Activated naive CD4-positive, alpha-beta T cell treated with anti-CD3 and anti-CD28 coated beads, Interleukin-2, amount 50 U/mL, for 72 hours (primary cell): ENCODE measurements at regions not wholly inside any gene's neighbourhood (a gene's known extent, or its start where the extent isn't known, plus 50 kb on each side); places are given as distances from the start of the nearest gene placed in this dataset.

Experiments used
- ATAC-seq, 2 donors: fragments of 150-1000 bp; cut with Tn5 transposase; 2 replicates each; pipeline ENCODE4 v1.10.0; 2021; ENCODE audit warnings: mild to moderate bottlenecking in 2 of 2, moderate library complexity in 2 of 2
- DNase-seq, 2 donors: peaks; one replicate each; pipeline ENCODE4 v3.0.0; 2021 to 2022; ENCODE audit warnings: low spot score in 2 of 2
- H3K27ac Mint-ChIP-seq, 2 donors: one replicate each; pipeline ENCODE4 v1.8.0; 2022; ENCODE audit warnings: mild to moderate bottlenecking in 2 of 2, mixed read lengths in 2 of 2
- H3K36me3 Mint-ChIP-seq, 2 donors: one replicate each; pipeline ENCODE4 v1.8.0; 2022; ENCODE audit warnings: mixed read lengths in 2 of 2
- H3K9me3 Mint-ChIP-seq, 2 donors: one replicate each; pipeline ENCODE4 v1.8.0; 2022; ENCODE audit warnings: mixed read lengths in 2 of 2

DNA sequence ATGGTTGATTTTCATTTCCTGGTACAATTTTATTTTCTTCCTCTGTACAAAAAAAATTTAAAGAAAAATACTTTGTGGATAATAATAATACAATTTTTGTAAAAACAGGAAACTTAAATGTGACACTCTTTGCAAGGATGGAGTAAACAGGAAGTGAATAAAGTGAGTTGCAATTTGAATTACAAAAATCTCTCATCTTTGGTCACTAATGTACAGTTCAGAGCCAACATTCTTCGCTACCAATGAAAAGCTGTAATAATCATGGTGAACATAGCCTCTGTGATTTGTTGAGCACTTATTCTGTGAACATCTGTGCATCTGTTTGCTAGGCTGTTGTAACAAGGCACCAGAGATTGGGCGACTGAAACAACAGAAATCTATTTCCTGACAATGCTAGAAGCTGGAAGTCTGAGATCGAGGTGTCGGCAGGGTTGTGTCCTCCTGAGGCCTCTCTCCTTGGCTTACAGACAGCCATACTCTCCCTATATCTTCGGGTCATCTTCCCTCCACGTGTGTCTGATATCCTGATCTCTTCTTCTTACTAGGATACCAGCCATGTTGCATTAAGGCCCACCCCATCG, 295.3 kb upstream of the KLF6 start:
- no peaks in the 10 kb centered on the region for H3K9me3 Mint-ChIP-seq
- DNase-seq (no peak), ATAC-seq (no peak)
- peaks cover 0 to 12% of the 10 kb centered on the region in 2 donors for H3K36me3 Mint-ChIP-seq
- H3K27ac Mint-ChIP-seq: no peak overlapping the region

DNA sequence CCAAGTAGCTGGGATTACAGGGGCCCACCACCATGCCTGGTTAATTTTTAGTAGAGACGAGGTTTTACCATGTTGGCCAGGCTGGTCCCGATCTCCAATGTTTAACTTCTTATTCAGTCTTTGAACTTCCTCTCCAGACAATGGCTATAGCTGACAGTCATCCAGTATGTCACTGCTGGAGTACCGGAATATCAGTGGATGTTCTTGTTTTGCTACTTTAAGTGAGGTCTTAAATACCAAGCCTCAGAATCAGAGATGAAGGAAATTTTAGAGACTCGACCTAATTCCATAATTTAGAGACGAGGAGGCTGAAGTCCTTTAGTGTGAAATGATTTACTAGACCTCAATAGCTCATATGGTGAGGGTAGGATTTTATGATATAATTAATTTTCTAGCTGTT, 294.8 kb upstream of the KLF6 start:
- ATAC-seq (no peak), DNase-seq (no peak)
- Mint-ChIP-seq H3K27ac (no peak overlapping the region), H3K9me3 (no peaks in the 10 kb centered on the region), H3K36me3 (peaks cover under 1 to 12% of the 10 kb centered on the region in 2 donors)

DNA sequence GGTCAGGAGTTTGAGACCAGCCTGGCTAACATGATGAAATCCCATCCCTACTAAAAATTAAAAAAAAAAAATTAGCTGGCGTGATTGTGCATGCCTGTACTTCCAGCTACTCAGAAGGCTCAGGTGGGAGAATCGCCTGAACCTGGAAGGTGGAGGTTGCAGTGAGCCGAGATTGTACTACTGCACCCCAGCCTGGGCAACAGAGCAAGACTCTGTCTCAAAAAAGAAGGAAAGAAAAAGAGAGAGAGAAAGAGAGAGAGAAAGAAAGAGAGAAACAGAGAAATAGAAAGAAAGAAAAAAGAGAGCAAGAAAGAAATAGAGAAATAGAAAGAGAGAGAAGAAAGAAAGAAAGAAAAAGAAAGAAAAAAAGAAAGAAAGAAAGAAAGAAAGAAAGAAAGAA, 292.8 kb upstream of the KLF6 start:
- Mint-ChIP-seq H3K27ac (peak overlapping the region; percentile 4 to 90), H3K36me3 (peaks cover 5 to 17% of the 10 kb centered on the region in 2 donors)

DNA sequence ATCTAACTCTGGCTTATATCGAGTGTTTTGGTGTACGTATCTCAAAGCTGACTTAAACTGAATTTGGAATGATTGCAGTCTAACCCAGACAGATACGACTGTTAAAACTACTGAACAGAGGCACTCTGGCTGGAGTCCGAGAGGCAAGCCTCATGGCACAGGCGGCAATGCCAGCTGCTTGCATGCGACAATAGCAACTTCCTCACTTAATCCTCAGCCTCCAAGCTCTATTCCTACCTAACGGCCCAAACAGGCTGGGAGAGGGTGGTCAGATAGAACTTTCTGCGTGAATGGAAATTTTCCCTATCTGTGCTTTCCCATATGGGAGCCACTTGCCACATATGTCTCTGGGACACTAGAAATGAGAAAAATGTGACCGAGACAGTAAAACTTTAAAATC, 292.0 kb upstream of the KLF6 start:
- H3K36me3 Mint-ChIP-seq: peaks cover 5 to 17% of the 10 kb centered on the region in 2 donors
- peak overlapping the region in 1 of 2 donors; percentile 4 for H3K27ac Mint-ChIP-seq
- H3K9me3 Mint-ChIP-seq: no peaks in the 10 kb centered on the region
- DNase-seq: no peak
- ATAC-seq: no peak

More for the DNA sequence above, 292.8 kb upstream of the KLF6 start:
- H3K9me3 Mint-ChIP-seq: no peaks in the 10 kb centered on the region
- ATAC-seq: no peak
- DNase-seq: no peak

DNA sequence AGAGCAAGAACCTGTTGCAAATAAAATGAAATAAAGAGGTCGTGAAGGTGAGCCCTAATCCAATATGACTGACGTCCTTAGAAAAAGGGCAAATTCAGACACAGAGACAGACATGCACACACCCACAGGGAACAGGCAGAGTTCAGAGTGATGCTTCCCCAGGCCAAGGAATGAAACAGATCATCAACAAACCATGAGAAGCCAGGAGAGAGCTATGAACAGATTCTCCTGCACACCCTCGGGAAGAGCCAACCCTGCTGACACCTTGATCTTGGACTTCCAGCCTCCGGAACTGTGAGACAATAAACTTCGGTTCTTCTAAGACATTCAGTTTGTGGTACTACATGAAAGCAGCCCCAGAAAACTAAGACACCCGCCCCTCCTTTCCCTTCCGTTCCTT, 290.4 kb upstream of the KLF6 start:
- ATAC-seq (no peak), DNase-seq (no peak)
- Mint-ChIP-seq H3K27ac (no peak overlapping the region), H3K36me3 (peaks cover 5 to 12% of the 10 kb centered on the region in 2 donors), H3K9me3 (no peaks in the 10 kb centered on the region)

DNA sequence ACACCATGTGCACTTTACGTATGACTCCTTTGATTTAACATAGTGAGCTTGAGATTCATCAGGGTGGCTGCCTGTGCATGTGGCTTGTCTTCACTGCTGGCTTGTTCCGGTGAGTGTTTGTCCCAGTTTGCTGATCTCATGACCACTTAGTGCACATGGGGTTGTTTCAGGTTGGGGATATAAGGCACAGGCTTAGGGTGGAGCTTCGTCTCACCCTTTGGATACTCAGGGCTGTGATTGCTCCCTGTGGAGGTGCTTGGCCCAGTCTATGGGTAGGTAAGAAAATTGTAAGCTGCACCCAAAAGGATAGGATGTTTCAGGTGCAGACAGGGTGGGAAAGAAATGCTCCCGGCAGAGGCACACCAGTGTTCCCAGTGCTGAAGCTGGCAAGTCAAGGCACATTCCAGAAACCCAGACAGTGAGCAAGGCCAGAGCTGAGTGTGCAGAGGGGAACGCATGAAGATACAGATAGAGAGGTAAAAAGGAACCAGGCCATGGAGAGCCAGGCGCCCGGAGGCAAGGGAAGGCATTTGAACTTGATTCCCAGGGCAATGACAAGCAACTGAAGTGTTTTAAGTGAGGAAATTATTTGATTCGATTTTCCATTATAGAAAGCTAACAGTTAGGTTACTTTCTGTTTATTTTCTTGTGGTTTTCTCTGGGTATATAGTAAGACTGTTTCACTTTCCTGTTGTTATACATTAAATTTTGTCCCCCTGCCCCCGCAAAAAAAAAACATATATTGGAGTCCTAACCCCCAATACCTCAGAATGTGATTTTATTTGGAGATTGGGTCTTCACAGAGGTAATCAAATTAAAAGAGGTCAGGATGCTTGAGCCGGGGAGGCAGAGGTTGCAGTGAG, 289.8 kb upstream of the KLF6 start:
- peak in 1 of 2 donors; percentile 26 for ATAC-seq
- Mint-ChIP-seq H3K9me3 (no peaks in the 10 kb centered on the region), H3K36me3 (peaks cover 5 to 6% of the 10 kb centered on the region in 2 donors), H3K27ac (peak overlapping the region in 1 of 2 donors; percentile 9)
- no peak for DNase-seq

DNA sequence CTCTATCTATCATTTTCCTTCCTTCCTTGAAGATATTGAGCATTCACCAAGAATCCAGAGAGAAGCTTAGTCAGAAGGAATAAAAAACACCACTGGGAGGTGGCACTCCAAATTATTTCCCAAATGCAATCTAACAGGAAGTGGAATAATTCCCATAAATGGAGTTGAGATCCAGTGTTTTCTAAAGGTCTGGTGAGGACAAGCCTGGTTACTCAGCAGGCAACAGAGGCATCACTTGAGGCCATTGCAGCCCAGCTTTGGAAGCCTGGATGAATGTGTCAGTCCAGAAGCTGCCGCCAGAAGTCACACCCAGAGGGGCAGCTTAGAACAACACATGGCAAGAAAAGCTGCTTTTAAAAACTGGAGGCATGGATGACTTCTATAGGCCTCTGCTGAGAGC, 288.9 kb upstream of the KLF6 start:
- H3K9me3 Mint-ChIP-seq: no peaks in the 10 kb centered on the region
- DNase-seq (no peak), ATAC-seq (no peak)
- peaks cover 4 to 5% of the 10 kb centered on the region in 2 donors for H3K36me3 Mint-ChIP-seq
- H3K27ac Mint-ChIP-seq: peak overlapping the region in 1 of 2 donors; percentile 81

DNA sequence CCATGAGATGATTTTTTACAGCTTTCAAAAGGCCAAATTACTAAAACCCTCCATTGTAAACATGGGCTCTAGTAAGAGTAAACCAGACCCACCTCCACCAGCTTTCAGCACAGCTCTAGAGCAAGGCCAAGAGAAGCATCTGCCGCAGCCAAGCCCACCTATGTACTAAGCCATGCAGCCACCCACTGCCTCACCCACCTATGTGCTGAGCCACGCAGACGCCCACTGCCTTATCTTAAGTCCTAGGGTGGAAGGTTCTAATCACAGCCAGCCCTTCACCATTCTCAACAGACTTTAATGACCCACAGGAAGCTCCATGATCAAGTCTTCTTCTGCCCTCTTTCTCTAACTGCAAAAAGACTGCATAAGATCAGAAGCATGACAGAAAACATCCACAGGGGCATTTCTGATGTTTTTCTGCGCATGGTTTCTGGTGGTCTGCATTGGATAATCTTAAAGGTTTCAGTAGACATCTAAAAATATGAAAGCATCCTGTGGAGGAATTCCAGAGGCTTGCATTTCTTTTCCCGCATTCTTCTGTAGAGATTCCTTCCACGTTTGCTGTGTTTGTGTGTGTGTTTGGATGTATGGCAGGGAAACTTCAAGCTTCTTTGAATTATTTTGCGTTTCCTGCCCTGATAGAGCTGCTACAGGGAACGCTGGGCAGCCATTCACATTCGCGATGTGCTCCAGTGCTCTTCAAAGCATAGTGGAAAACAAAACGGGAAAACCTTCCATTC, 286.1 kb upstream of the KLF6 start:
- Mint-ChIP-seq H3K9me3 (no peaks in the 10 kb centered on the region), H3K27ac (no peak overlapping the region), H3K36me3 (peaks cover 4 to 5% of the 10 kb centered on the region in 2 donors)
- DNase-seq (no peak), ATAC-seq (no peak)

DNA sequence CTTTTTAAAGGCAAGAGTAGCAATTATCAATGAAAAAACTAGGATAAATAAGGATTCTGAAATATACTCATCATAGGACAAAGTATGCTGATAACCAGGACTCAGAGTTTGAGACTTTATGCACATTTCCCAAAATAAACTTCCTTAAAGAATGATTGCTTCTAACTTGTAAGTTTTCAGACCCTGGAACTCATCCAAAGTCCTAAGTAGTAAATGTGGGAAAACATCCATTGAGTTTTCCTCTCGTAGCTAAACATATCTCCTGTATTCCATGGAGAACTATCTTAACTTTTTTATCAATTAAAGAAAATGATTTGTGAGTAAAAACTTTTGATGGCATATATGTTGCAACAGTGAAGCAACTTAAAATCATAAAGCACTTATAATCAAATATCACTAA, 285.2 kb upstream of the KLF6 start:
- Mint-ChIP-seq H3K27ac (no peak overlapping the region), H3K9me3 (no peaks in the 10 kb centered on the region), H3K36me3 (peaks cover 4 to 5% of the 10 kb centered on the region in 2 donors)
- ATAC-seq (no peak), DNase-seq (no peak)

DNA sequence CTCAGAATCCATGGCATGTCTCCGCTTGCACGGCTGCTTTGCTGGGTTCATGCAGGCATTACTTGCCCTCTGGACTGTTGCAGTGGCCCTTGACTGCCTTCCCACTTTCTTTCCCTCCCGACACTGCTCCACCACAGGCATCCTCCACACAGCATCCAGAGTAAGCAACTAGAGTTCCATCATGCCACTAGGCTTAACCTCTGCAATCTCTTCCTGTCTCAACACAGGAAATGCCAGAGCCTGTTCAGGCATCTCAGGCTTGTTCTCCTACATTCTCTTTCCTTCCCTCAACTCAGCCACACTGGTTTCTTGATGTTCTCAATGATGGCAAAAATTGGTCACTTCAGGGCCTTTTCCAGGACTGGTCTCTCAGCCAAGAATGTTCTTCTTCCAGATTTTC, 284.5 kb upstream of the KLF6 start:
- ATAC-seq (no peak), DNase-seq (no peak)
- no peak overlapping the region for H3K27ac Mint-ChIP-seq
- no peaks in the 10 kb centered on the region for H3K9me3 Mint-ChIP-seq
- peaks cover 1% of the 10 kb centered on the region in 2 donors for H3K36me3 Mint-ChIP-seq

DNA sequence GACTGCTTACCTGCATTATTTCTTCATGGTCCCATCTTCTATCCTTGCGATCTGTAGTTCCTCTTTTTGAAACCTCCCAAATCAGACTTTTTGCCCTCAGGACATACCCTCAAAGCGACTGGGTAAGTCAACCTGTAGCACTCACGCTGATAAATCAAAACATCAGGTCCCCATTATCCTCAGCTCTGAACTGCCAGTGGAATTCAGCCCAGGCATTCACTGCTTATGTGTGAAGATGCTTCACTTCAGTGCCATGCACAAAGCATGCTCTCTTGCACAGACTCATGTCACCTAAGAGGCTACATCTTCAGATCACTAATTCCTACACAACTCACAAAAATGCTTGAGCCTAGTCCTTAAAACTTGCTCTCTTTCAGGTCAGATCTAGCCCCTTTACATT, 283.6 kb upstream of the KLF6 start:
- DNase-seq: no peak
- no peaks in the 10 kb centered on the region for H3K36me3 Mint-ChIP-seq

DNA sequence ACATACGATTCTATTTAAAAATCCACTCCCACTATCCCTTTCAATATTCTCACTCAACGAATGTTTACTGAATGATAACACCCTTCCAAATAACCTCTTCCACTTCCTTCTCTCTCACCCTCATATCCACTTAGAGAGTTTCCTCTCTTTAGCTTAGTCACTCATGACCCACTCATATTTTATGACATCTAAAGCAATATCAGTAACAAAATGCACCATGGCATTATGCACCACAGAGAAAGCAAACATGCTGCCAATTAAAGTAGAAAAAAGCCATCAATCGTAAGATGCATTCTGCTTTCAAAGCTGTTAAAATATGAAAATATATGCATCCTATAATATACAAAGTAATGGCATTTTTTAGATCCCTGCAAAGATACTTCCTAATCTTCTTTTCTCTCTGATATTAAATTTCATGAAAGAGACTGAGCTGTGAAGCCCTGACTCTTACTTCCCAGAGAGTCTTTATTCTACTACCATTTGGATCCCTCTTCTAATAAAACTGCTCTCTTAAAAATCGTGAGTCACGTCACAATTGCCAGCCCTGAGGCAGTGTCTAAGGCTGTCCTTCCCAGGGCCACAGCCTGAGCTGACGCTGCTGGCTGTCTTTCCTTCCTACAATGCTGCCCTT, 283.0 kb upstream of the KLF6 start:
- peak in 1 of 2 donors; percentile 7 for ATAC-seq
- DNase-seq: no peak
- H3K27ac Mint-ChIP-seq: no peak overlapping the region

More for the DNA sequence above, 283.6 kb upstream of the KLF6 start:
- Mint-ChIP-seq H3K27ac (no peak overlapping the region), H3K9me3 (no peaks in the 10 kb centered on the region)
- no peak for ATAC-seq

DNA sequence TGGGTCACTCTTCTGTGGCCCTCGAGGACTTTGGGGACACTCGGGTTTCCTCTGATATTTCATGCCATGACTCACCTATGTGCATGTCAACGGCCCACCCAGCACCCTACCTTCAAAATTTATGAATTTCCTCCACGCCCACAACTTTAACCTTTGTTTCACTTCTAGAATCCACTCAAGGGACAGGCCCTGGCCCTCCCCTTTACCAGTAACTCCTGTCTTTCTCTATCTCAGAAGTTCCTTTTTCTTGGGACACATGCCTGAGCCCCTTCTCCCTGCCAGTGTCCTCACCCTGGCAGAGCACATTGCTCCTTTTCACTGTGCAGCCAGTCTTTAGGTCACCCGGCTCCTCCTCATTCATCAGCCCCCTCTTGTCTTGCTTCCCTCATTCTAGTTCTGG, 282.5 kb upstream of the KLF6 start:
- Mint-ChIP-seq H3K27ac (no peak overlapping the region), H3K9me3 (no peaks in the 10 kb centered on the region), H3K36me3 (no peaks in the 10 kb centered on the region)
- DNase-seq: no peak
- ATAC-seq: peak; percentile 52 to 80

More for the DNA sequence above, 283.0 kb upstream of the KLF6 start:
- H3K36me3 Mint-ChIP-seq: no peaks in the 10 kb centered on the region
- no peaks in the 10 kb centered on the region for H3K9me3 Mint-ChIP-seq

DNA sequence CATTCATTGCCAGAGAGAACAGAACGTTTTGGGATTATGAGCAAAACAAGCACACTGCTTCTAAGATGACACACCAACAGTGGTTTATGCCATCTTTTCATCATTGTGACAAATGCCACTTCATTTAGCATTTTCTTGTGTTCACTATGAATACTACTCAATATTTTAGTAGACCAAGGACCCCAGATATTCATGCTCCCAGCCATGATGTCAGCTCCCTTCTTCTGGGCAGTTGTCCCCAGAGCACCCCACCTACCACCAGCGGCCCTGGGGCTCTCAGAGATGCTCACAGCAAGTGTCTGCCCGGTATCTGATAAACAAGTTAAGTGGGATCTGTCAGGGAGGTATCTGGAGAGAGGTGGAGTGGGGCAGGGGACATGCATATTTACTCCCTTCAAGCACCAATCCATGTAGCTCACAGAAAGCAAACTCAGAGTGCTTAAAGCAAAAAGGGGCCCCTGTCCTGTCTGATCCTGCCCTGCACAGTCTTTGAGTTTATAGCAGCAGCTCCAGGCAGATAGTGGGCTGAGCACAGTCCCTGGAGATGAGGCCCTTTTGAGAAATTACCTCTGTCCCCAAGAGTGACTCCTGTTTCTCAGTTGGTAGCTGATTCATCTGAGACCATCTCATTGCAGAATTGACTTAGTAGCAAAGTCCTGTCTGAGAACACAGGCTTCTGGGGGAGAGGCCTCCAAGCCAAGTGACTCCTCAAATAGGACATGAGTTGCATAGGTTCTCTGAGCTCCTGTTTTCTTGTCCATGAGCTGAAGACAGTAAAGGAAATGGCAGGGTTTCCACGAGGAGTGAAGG, 281.8 kb upstream of the KLF6 start:
- no peak overlapping the region for H3K27ac Mint-ChIP-seq
- H3K36me3 Mint-ChIP-seq: no peaks in the 10 kb centered on the region
- no peaks in the 10 kb centered on the region for H3K9me3 Mint-ChIP-seq
- DNase-seq: no peak
- peak; percentile 81 to 84 for ATAC-seq

DNA sequence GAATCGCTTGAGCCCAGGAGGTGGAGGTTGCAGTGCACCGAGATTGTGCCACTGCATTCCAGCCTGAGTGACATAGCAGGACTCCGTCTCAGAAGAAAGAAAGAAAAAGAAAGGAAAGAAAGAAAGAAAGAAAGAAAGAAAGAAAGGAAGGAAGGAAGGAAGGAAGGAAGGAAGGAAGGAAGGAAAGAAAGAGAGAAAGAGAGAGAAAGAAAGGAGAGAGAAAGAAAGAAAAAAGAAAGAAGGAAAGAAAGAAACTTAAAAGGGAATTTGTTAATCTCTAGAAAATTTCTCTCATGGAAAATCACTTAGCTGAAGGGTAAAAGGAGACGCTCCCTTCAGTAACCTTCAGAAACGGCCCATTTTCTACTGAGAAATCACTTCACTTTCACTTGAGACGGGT, 279.5 kb upstream of the KLF6 start:
- ATAC-seq (no peak), DNase-seq (no peak)
- no peaks in the 10 kb centered on the region for H3K36me3 Mint-ChIP-seq
- peak overlapping the region in 1 of 2 donors; percentile 26 for H3K27ac Mint-ChIP-seq
- H3K9me3 Mint-ChIP-seq: no peaks in the 10 kb centered on the region

DNA sequence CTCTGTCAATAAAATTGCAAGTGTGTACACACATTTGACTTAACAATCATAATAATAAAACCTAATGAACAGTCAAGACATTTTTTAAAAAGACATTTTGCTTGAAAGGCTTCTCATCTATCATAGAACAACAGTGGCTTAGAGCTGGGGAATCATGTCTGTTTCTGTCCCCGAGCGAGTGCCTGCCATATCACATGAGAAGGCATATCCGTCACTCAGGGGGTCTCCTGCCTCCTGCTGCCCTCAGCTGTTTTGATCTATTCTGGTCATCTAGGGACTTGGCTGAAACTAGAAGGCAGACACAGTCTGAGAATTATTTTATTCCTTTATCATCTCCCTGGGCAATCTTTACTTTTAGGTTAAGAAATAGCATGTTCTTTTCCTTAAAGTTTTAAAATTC, 278.7 kb upstream of the KLF6 start:
- no peak for ATAC-seq
- Mint-ChIP-seq H3K36me3 (no peaks in the 10 kb centered on the region), H3K9me3 (no peaks in the 10 kb centered on the region), H3K27ac (peak overlapping the region in 1 of 2 donors; percentile 26)
- DNase-seq: no peak
